Gastrocnemius medialis (tissue), 4 donors: ENCODE measurements at regions not wholly inside any gene's neighbourhood (a gene's known extent, or its start where the extent isn't known, plus 50 kb on each side); places are given as distances from the start of the nearest gene placed in this dataset.

ENCODE experiments used
- POLR2A ChIP-seq, 2 donors: fragments of 450-650 bp; IDR thresholded peaks; one replicate each; pipeline ENCODE4 v1.6.1; 2017; ENCODE audit warnings: antibody characterized with exemption in 2 of 2, mild to moderate bottlenecking in 2 of 2, moderate library complexity in 2 of 2
- TF ChIP-seq, protein P1 (sequence below), 5 experiments: fragments of 450-650 bp in 3 of 5; fragments of 200-600 bp in 2 of 5; sonication (generic) in 2 of 5; IDR thresholded peaks in 4 of 5; conservative IDR thresholded peaks in 1 of 5; 1 replicate in 4 of 5; 2 replicates in 1 of 5; pipeline ENCODE4 v1.5.1; 2016 to 2019; ENCODE audit warnings: antibody characterized with exemption in 5 of 5, mild to moderate bottlenecking in 3 of 5, moderate library complexity in 3 of 5

DNA sequence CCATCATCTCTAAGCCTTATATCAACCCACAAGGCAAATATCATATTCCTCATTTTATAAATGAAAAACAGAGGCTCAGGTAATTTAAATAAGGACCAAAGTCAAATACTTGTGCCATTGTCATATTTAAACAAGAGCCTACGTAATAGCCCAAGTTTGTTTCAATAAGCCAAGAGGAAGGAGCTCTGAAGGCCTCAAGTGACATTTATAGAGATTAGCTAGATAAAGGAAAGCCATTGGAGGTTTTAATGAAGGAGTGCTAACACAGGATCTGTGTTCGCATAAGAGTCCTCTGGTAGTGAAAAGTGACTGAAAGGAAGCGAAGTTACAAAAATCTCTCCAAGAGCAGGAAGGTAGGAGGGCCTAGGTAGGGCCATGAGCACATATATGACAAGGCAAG lies 384.9 kb upstream of the NOCT start:
- TF ChIP-seq, protein P1, sequence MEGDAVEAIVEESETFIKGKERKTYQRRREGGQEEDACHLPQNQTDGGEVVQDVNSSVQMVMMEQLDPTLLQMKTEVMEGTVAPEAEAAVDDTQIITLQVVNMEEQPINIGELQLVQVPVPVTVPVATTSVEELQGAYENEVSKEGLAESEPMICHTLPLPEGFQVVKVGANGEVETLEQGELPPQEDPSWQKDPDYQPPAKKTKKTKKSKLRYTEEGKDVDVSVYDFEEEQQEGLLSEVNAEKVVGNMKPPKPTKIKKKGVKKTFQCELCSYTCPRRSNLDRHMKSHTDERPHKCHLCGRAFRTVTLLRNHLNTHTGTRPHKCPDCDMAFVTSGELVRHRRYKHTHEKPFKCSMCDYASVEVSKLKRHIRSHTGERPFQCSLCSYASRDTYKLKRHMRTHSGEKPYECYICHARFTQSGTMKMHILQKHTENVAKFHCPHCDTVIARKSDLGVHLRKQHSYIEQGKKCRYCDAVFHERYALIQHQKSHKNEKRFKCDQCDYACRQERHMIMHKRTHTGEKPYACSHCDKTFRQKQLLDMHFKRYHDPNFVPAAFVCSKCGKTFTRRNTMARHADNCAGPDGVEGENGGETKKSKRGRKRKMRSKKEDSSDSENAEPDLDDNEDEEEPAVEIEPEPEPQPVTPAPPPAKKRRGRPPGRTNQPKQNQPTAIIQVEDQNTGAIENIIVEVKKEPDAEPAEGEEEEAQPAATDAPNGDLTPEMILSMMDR (IDR thresholded peaks at IDR 0.05 in 4 of 5, conservative IDR thresholded peaks at IDR 0.05 in 1 of 5), result no peak
- TF ChIP-seq POLR2A (IDR thresholded peaks at IDR 0.05), result no peak
